B cell (primary cell): ENCODE measurements at regions not wholly inside any gene's neighbourhood (a gene's known extent, or its start where the extent isn't known, plus 50 kb on each side); places are given as distances from the start of the nearest gene placed in this dataset.

Source experiments
- CTCF ChIP-seq: fragments of 200-600 bp; IDR thresholded peaks from one replicate; pipeline ENCODE4 v1.8.0; 2022; ENCODE audit warnings: antibody characterized with exemption, mild to moderate bottlenecking
- EZH2 ChIP-seq: IDR thresholded peaks from 2 replicates; pipeline ENCODE4 v1.6.1; 2012; ENCODE audit warnings: borderline replicate concordance, low read depth, mild to moderate bottlenecking, moderate library complexity, low read length; ENCODE audit not compliant: insufficient read depth, poor library complexity, severe bottlenecking

DNA sequence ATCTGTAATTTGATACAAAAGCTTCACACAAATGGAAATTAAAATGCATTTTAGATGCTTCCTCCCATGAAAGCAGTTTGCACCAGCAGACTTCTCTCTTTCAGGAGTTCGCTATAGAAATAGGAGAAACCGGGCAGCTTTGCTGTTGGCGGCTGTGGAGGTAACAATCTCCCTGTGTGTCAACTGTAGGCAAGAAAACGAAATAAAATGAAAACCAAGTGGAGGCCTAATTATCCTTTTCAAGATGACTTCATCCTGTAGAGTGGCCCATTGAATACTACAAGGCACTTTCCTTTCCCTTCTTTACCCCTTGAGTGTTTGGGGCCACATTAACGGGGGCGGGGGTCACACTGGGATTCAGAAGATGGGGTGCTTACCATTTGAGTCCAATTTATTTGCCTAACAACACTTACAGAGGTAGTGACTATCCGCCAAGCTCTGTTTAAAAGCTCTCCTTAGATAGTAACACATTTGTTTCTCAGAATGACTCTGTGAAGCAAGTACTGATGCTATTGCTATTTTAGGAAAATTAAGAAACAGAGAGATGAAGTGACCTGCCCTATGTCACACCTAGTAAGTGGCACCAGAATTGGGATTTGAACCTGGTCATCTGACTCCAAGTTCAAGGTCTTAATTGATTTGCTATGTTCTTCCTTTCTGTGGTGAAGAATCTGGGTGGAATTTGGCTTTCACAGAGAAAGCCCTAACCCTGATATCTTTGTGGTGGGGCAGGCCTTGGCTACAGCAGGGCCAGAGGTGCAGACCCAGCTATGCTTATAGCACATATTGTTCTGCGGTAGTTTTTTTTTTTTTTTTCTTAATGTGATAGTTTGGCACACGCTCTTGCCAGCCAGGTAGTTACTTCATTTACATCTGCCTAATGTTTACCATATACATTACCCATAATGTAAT lies 125.5 kb upstream of the MPHOSPH6 start:
- no peak for TF ChIP-seq EZH2
- TF ChIP-seq CTCF, result no peak
